Upper lobe of left lung (tissue), 6 donors: ENCODE measurements at regions not wholly inside any gene's neighbourhood (a gene's known extent, or its start where the extent isn't known, plus 50 kb on each side); places are given as distances from the start of the nearest gene placed in this dataset.

Experiments used
- ATAC-seq, 2 donors: fragments of 200-7000 bp; cut with Tn5 transposase; one replicate each; pipeline ENCODE4 v1.9.1; 2022; ENCODE audit warnings: mild to moderate bottlenecking in 2 of 2, moderate library complexity in 2 of 2; ENCODE audit not compliant: low FRiP score in 2 of 2
- DNase-seq, 2 donors: peaks; one replicate each; pipeline ENCODE4 v3.0.0-alpha.2; 2019 to 2020
- H3K27ac ChIP-seq, 4 donors: fragments of 200-600 bp; sonication (generic); one replicate each; pipeline ENCODE4 v1.5.1; 2016 to 2019
- H3K27me3 ChIP-seq, 4 donors: fragments of 200-600 bp; sonication (generic); one replicate each; pipeline ENCODE4 v1.5.1; 2017 to 2019
- H3K36me3 ChIP-seq, 4 donors: fragments of 200-600 bp; sonication (generic); one replicate each; pipeline ENCODE4 v1.5.1; 2016 to 2019
- H3K4me1 ChIP-seq, 4 donors: fragments of 200-600 bp; sonication (generic); one replicate each; pipeline ENCODE4 v1.5.1; 2018 to 2019
- H3K4me3 ChIP-seq, 4 donors: fragments of 200-600 bp; sonication (generic); one replicate each; pipeline ENCODE4 v1.5.1; 2017 to 2019; ENCODE audit warnings: mild to moderate bottlenecking in 2 of 4, moderate library complexity in 1 of 4
- H3K9me3 ChIP-seq, 4 donors: fragments of 200-600 bp; sonication (generic); one replicate each; pipeline ENCODE4 v1.5.1; 2018 to 2019
- CTCF ChIP-seq, 6 experiments: fragments of 450-650 bp in 4 of 6; fragments of 200-600 bp in 2 of 6; sonication (generic) in 2 of 6; IDR thresholded peaks; one replicate each; pipeline ENCODE4 v1.5.1; 2016 to 2019; ENCODE audit warnings: antibody characterized with exemption in 6 of 6
- EP300 ChIP-seq, 4 donors: sonication (generic); formaldehyde crosslinking; IDR thresholded peaks; one replicate each; pipeline ENCODE4 v1.5.1; 2017; ENCODE audit warnings: antibody characterized with exemption in 4 of 4, control low read depth in 2 of 4
- POLR2A ChIP-seq, 4 donors: fragments of 450-650 bp; IDR thresholded peaks; one replicate each; pipeline ENCODE4 v1.5.1; 2016 to 2017; ENCODE audit warnings: antibody characterized with exemption in 4 of 4, mild to moderate bottlenecking in 2 of 4
- POLR2AphosphoS5 ChIP-seq, 2 donors: sonication (generic); formaldehyde crosslinking; IDR thresholded peaks; one replicate each; pipeline ENCODE4 v1.5.1; 2017; ENCODE audit warnings: antibody characterized with exemption in 2 of 2
- WGBS, 2 donors: methylation state at CpG; one replicate each; pipeline ENCODE4 v1.1.5; 2017 to 2018; 5-methylcytosine and 5-hydroxymethylcytosine counted together
- donor health status: DM: no; HTN: no; CAD: no; lungs with moderate emphysema.
- donor health status: DM: no; HTN: yes; CAD: no; lungs with severe emphysema.

GRCh38 chr3:176469694-176470205, 727.5 kb downstream of the TBL1XR1 start:
- WGBS, 2 donors: 39 to 61% methylated on average over 6 of the region's 6 CpGs

GRCh38 chr3:176463610-176464009, 733.7 kb downstream of the TBL1XR1 start:
- Histone ChIP-seq H3K27me3 (no peaks in the 10 kb centered on the region), H3K9me3 (peaks cover 0 to under 1% (median 0%) of the 10 kb centered on the region in 4 donors), H3K27ac (no peak overlapping the region), H3K4me3 (no peak overlapping the region), H3K4me1 (no peaks in the 10 kb centered on the region), H3K36me3 (no peaks in the 10 kb centered on the region)
- DNase-seq: no peak
- ATAC-seq: no peak
- 43 to 72% methylated on average over 2 of the region's 2 CpGs for WGBS, 2 donors
- TF ChIP-seq POLR2A (IDR thresholded peaks at IDR 0.05): no peak
- TF ChIP-seq EP300 (IDR thresholded peaks at IDR 0.05): no peak
- TF ChIP-seq POLR2AphosphoS5 (IDR thresholded peaks at IDR 0.05): no peak
- TF ChIP-seq CTCF (IDR thresholded peaks at IDR 0.05): no peak

More at GRCh38 chr3:176469694-176470205, 727.5 kb downstream of the TBL1XR1 start:
- H3K4me1 ChIP-seq: no peaks in the 10 kb centered on the region
- H3K9me3 ChIP-seq: no peaks in the 10 kb centered on the region
- H3K36me3 ChIP-seq: no peaks in the 10 kb centered on the region
- ATAC-seq (no peak), DNase-seq (no peak)
- no peak overlapping the region for H3K27ac ChIP-seq
- TF ChIP-seq POLR2AphosphoS5 (IDR thresholded peaks at IDR 0.05) (no peak), EP300 (IDR thresholded peaks at IDR 0.05) (no peak), POLR2A (IDR thresholded peaks at IDR 0.05) (no peak), CTCF (IDR thresholded peaks at IDR 0.05) (no peak)
- H3K27me3 ChIP-seq: no peaks in the 10 kb centered on the region
- no peak overlapping the region for H3K4me3 ChIP-seq

- no peak for TF ChIP-seq POLR2A (IDR thresholded peaks at IDR 0.05)
- TF ChIP-seq CTCF (IDR thresholded peaks at IDR 0.05): no peak
- no peak for TF ChIP-seq EP300 (IDR thresholded peaks at IDR 0.05)
- TF ChIP-seq POLR2AphosphoS5 (IDR thresholded peaks at IDR 0.05): no peak
- 80 to 86% methylated on average over 4 of the region's 4 CpGs for WGBS, 2 donors
- no peaks in the 10 kb centered on the region for H3K4me1 ChIP-seq
- H3K4me3 ChIP-seq: no peak overlapping the region
- DNase-seq (no peak), ATAC-seq (no peak)
- no peaks in the 10 kb centered on the region for H3K9me3 ChIP-seq
- no peak overlapping the region for H3K27ac ChIP-seq
- no peaks in the 10 kb centered on the region for H3K27me3 ChIP-seq
- H3K36me3 ChIP-seq: no peaks in the 10 kb centered on the region
Observed at GRCh38 chr3:176447369-176447768, 749.9 kb downstream of the TBL1XR1 start.

- Histone ChIP-seq H3K27ac (no peak overlapping the region), H3K9me3 (no peaks in the 10 kb centered on the region), H3K4me1 (no peaks in the 10 kb centered on the region), H3K27me3 (no peaks in the 10 kb centered on the region), H3K36me3 (no peaks in the 10 kb centered on the region), H3K4me3 (no peak overlapping the region)
- TF ChIP-seq EP300 (IDR thresholded peaks at IDR 0.05) (no peak), CTCF (IDR thresholded peaks at IDR 0.05) (no peak), POLR2A (IDR thresholded peaks at IDR 0.05) (no peak), POLR2AphosphoS5 (IDR thresholded peaks at IDR 0.05) (no peak)
- DNase-seq (no peak), ATAC-seq (no peak)
Observed at GRCh38 chr3:176442326-176442725, 755.0 kb downstream of the TBL1XR1 start.

- no peaks in the 10 kb centered on the region for H3K27me3 ChIP-seq
- H3K36me3 ChIP-seq: no peaks in the 10 kb centered on the region
- H3K4me1 ChIP-seq: no peaks in the 10 kb centered on the region
- no peak overlapping the region for H3K27ac ChIP-seq
- 53 to 59% methylated on average over 2 of the region's 2 CpGs for whole genome bisulfite sequencing, 2 donors
- TF ChIP-seq CTCF (IDR thresholded peaks at IDR 0.05) (no peak), EP300 (IDR thresholded peaks at IDR 0.05) (no peak), POLR2A (IDR thresholded peaks at IDR 0.05) (no peak), POLR2AphosphoS5 (IDR thresholded peaks at IDR 0.05) (no peak)
- H3K4me3 ChIP-seq: no peak overlapping the region
- DNase-seq (no peak), ATAC-seq (no peak)
- H3K9me3 ChIP-seq: no peaks in the 10 kb centered on the region
Observed at GRCh38 chr3:176439729-176440128, 757.6 kb downstream of the TBL1XR1 start.
